ENCODE measurements at regions not wholly inside any gene's neighbourhood (a gene's known extent, or its start where the extent isn't known, plus 50 kb on each side); places are given as distances from the start of the nearest gene placed in this dataset.

DNA sequence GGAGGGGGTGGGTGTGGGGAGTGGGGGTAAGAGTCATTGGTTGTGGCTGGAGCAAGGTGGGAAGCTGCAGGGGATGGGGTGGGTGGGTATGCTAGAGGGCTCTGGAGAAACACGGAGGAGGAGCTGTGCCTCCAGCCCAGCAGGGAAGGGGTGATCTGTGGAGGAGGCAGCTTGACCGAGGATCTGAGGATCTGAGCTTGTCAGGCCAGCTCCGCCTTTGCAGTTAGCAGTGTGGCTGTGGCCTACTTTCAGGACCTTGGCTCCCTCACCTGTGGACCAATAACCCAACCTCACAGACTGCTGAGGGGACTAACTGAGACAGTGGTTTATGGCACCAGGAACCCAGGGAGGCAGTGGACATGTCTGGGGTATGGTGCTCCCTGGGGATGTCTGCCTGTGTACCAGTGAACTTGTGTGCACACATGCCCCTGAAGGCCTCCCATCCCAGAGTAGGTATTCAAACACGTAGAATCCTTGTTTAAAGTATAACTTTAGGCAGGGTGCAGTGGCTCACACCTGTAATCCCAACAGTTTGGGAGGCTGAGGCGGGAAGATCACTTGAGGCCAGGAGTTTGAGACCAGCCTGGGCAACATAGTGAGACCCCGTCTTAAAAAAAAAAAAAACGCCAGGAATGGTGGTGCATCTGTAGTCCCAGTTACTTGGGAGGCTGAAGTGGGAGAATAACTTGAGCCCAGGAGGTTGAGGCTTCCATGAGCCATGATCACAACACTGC, 52.5 kb upstream of the LINGO1 start:
- no TSS peak for BruUV-seq (replicated peaks)
- TF ChIP-seq TCF7L2 (IDR thresholded peaks at IDR 0.05; ENCODE audit: low read depth, low read length) (no peak), SIN3A (IDR thresholded peaks at IDR 0.05; ENCODE audit: borderline replicate concordance, insufficient read depth, low read depth, low read length) (no peak), POLR2AphosphoS5 (IDR thresholded peaks at IDR 0.05; ENCODE audit: low read depth, low read length) (no peak)
- TF ChIP-seq, protein P1, sequence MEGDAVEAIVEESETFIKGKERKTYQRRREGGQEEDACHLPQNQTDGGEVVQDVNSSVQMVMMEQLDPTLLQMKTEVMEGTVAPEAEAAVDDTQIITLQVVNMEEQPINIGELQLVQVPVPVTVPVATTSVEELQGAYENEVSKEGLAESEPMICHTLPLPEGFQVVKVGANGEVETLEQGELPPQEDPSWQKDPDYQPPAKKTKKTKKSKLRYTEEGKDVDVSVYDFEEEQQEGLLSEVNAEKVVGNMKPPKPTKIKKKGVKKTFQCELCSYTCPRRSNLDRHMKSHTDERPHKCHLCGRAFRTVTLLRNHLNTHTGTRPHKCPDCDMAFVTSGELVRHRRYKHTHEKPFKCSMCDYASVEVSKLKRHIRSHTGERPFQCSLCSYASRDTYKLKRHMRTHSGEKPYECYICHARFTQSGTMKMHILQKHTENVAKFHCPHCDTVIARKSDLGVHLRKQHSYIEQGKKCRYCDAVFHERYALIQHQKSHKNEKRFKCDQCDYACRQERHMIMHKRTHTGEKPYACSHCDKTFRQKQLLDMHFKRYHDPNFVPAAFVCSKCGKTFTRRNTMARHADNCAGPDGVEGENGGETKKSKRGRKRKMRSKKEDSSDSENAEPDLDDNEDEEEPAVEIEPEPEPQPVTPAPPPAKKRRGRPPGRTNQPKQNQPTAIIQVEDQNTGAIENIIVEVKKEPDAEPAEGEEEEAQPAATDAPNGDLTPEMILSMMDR (IDR thresholded peaks at IDR 0.05): no peak
- TF ChIP-seq, protein P2, sequence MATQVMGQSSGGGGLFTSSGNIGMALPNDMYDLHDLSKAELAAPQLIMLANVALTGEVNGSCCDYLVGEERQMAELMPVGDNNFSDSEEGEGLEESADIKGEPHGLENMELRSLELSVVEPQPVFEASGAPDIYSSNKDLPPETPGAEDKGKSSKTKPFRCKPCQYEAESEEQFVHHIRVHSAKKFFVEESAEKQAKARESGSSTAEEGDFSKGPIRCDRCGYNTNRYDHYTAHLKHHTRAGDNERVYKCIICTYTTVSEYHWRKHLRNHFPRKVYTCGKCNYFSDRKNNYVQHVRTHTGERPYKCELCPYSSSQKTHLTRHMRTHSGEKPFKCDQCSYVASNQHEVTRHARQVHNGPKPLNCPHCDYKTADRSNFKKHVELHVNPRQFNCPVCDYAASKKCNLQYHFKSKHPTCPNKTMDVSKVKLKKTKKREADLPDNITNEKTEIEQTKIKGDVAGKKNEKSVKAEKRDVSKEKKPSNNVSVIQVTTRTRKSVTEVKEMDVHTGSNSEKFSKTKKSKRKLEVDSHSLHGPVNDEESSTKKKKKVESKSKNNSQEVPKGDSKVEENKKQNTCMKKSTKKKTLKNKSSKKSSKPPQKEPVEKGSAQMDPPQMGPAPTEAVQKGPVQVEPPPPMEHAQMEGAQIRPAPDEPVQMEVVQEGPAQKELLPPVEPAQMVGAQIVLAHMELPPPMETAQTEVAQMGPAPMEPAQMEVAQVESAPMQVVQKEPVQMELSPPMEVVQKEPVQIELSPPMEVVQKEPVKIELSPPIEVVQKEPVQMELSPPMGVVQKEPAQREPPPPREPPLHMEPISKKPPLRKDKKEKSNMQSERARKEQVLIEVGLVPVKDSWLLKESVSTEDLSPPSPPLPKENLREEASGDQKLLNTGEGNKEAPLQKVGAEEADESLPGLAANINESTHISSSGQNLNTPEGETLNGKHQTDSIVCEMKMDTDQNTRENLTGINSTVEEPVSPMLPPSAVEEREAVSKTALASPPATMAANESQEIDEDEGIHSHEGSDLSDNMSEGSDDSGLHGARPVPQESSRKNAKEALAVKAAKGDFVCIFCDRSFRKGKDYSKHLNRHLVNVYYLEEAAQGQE (IDR thresholded peaks at IDR 0.05; ENCODE audit: insufficient read depth in 1 of 2, low read depth in 2 of 2, low read length in 1 of 2): no peak
- Histone ChIP-seq H3K4me1 (ENCODE audit: control insufficient read depth, insufficient read depth, low read length) (no peaks in the 10 kb centered on the region), H3K36me3 (ENCODE audit: control insufficient read depth, insufficient read depth, low read length) (no peaks in the 10 kb centered on the region), H3K27ac (ENCODE audit: low read length) (no peak overlapping the region), H3K4me3 (ENCODE audit: low read depth in 2 of 2, low read length in 2 of 2) (no peak overlapping the region), H3K9me3 (ENCODE audit: control insufficient read depth, insufficient read depth, low read depth, low read length) (no peaks in the 10 kb centered on the region), H3K27me3 (ENCODE audit: control insufficient read depth, insufficient read depth, low read length) (peaks cover 9% of the 10 kb centered on the region)
- CTCF ChIA-PET: interaction anchor here (0.6 kb wide), 1 partner anchor 43 kb away, joined by 3 read pairs; no protein-coding TSS in a partner anchor
- in situ Hi-C loops (cut with HindIII; ENCODE audit: low pct_unique_long_range_greater_than_20kb, low sequenced_read_pairs): no loop called here
- DNase-seq (ENCODE audit: low read depth, low spot score): no peak
- POLR2A ChIA-PET: no interaction called here
- intact Hi-C loops (cut with micrococcal nuclease; ENCODE audit: unreplicated experiment): no loop called here
- no peak for ATAC-seq

DNA sequence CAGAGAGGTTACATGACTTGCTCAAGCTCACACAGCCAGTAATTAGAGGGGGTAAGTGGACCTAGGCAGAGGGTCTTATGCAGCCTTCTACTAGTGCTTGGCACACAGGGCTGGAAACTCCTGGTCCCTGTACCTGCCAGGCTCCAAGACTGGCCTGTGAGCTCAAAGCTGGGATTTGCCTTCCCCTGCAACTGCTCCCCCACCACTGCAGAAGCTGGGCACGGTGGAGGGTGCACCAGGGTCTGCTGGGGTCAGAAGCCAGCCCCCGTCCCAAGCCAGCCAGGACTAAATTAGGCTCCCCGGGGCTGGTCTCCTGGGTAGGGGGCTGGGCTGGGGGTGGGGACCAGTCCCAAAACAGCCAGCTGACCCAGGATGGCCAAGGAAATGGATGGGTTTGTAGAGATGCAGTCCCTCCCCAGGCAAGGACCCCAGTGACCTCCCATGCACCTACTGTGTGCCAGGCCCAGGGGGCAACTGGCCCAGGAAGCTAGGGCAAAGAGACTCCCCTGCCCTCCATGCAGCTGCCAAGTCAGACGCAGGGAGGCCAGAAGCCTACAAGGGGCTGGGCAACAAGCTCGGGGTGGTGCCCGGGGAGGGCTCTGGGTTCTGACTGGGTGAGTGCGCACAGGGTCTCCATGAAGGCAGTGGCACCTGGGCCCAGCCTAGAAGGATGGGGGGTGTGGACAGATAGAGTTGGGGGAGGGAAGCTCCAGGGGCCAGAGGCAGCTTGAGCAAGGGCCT, 51.8 kb upstream of the LINGO1 start:
- ATAC-seq (no peak), DNase-seq (ENCODE audit: low read depth, low spot score) (no peak)
- TF ChIP-seq SIN3A (IDR thresholded peaks at IDR 0.05; ENCODE audit: borderline replicate concordance, insufficient read depth, low read depth, low read length) (no peak), TCF7L2 (IDR thresholded peaks at IDR 0.05; ENCODE audit: low read depth, low read length) (no peak), POLR2AphosphoS5 (IDR thresholded peaks at IDR 0.05; ENCODE audit: low read depth, low read length) (no peak)
- TF ChIP-seq, protein P1 (IDR thresholded peaks at IDR 0.05): no peak
- TF ChIP-seq, protein P2 (IDR thresholded peaks at IDR 0.05; ENCODE audit: insufficient read depth in 1 of 2, low read depth in 2 of 2, low read length in 1 of 2): no peak
- H3K9me3 ChIP-seq (ENCODE audit: control insufficient read depth, insufficient read depth, low read depth, low read length): no peaks in the 10 kb centered on the region
- in situ Hi-C loops (cut with HindIII; ENCODE audit: low pct_unique_long_range_greater_than_20kb, low sequenced_read_pairs): no loop called here
- intact Hi-C loops (cut with micrococcal nuclease; ENCODE audit: unreplicated experiment): no loop called here
- peaks cover 9% of the 10 kb centered on the region for H3K27me3 ChIP-seq (ENCODE audit: control insufficient read depth, insufficient read depth, low read length)
- H3K36me3 ChIP-seq (ENCODE audit: control insufficient read depth, insufficient read depth, low read length): no peaks in the 10 kb centered on the region
- H3K4me1 ChIP-seq (ENCODE audit: control insufficient read depth, insufficient read depth, low read length): no peaks in the 10 kb centered on the region
- H3K4me3 ChIP-seq (ENCODE audit: low read depth in 2 of 2, low read length in 2 of 2): no peak overlapping the region
- no TSS peak for BruUV-seq (replicated peaks)
- ChIA-PET POLR2A (no interaction called here), CTCF (interaction anchor here (0.6 kb wide), 1 partner anchor 42 kb away, joined by 3 read pairs; no protein-coding TSS in a partner anchor)
- no peak overlapping the region for H3K27ac ChIP-seq (ENCODE audit: low read length)

Measured in Panc1 (cell line).